HepG2 (cell line): ENCODE measurements at regions not wholly inside any gene's neighbourhood (a gene's known extent, or its start where the extent isn't known, plus 50 kb on each side); places are given as distances from the start of the nearest gene placed in this dataset.

Experiments
- ARID3A ChIP-seq: IDR thresholded peaks from 2 replicates; pipeline ENCODE4 v1.6.1; 2012; ENCODE audit warnings: low read depth, low read length, improper control_type of control experiment
- DZIP1 ChIP-seq: sonication (generic); formaldehyde crosslinking; IDR thresholded peaks from 2 replicates; pipeline ENCODE4 v1.5.0; 2020; ENCODE audit warnings: mild to moderate bottlenecking, missing genetic modification reagents
- FOXO1 ChIP-seq: sonication (generic); formaldehyde crosslinking; IDR thresholded peaks from 2 replicates; pipeline ENCODE4 v1.4.0; 2020; ENCODE audit warnings: missing genetic modification reagents
- FOXP1 ChIP-seq, 2 experiments: fragments of 450-650 bp in 1 of 2; IDR thresholded peaks; 2 replicates each; pipeline ENCODE4 v1.6.1; 2017 to 2018; ENCODE audit warnings: antibody characterized with exemption in 1 of 2
- KLF11 ChIP-seq: IDR thresholded peaks from 2 replicates; pipeline ENCODE4 v1.6.1; 2016; ENCODE audit warnings: missing compliant biosample characterization
- KLF13 ChIP-seq: sonication (generic); formaldehyde crosslinking; IDR thresholded peaks from 2 replicates; pipeline ENCODE4 v1.4.0; 2020; ENCODE audit warnings: mild to moderate bottlenecking, missing genetic modification reagents
- MNT ChIP-seq: fragments of 450-650 bp; IDR thresholded peaks from 2 replicates; pipeline ENCODE4 v1.6.1; 2016
- NCOR1 ChIP-seq: fragments of 200-600 bp; sonication (generic); IDR thresholded peaks from 2 replicates; pipeline ENCODE4 v1.7.0; 2017; ENCODE audit warnings: antibody characterized with exemption, low read length, borderline replicate concordance
- TIGD3 ChIP-seq: sonication (generic); formaldehyde crosslinking; IDR thresholded peaks from 2 replicates; pipeline ENCODE4 v1.5.1; 2020; ENCODE audit warnings: mild to moderate bottlenecking, missing genetic modification reagents, borderline replicate concordance
- WIZ ChIP-seq: sonication (generic); formaldehyde crosslinking; IDR thresholded peaks from 2 replicates; pipeline ENCODE4 v1.5.1; 2020; ENCODE audit warnings: mild to moderate bottlenecking, missing genetic modification reagents
- YY1 ChIP-seq: IDR thresholded peaks from 2 replicates; pipeline ENCODE4 v1.6.1; 2011; ENCODE audit warnings: low read length, low read depth, moderate library complexity, mild to moderate bottlenecking; ENCODE audit not compliant: insufficient read depth, insufficient replicate concordance
- ZNF430 ChIP-seq: sonication (generic); formaldehyde crosslinking; IDR thresholded peaks from 2 replicates; pipeline ENCODE4 v1.9.0; 2021; ENCODE audit warnings: mild to moderate bottlenecking, missing genetic modification reagents
- ZNF570 ChIP-seq: sonication (generic); formaldehyde crosslinking; IDR thresholded peaks from 2 replicates; pipeline ENCODE4 v1.4.0; 2020; ENCODE audit warnings: mild to moderate bottlenecking, missing genetic modification reagents, borderline replicate concordance
- ZNF605 ChIP-seq: sonication (generic); formaldehyde crosslinking; IDR thresholded peaks from 2 replicates; pipeline ENCODE4 v1.8.0; 2022; ENCODE audit warnings: mild to moderate bottlenecking, missing genetic modification reagents
- ZNF652 ChIP-seq: IDR thresholded peaks from 2 replicates; pipeline ENCODE4 v1.6.1; 2016; ENCODE audit warnings: low read depth, borderline replicate concordance
- ZNF841 ChIP-seq: sonication (generic); formaldehyde crosslinking; IDR thresholded peaks from 2 replicates; pipeline ENCODE4 v1.8.1; 2023; ENCODE audit warnings: missing genetic modification reagents, borderline replicate concordance

DNA sequence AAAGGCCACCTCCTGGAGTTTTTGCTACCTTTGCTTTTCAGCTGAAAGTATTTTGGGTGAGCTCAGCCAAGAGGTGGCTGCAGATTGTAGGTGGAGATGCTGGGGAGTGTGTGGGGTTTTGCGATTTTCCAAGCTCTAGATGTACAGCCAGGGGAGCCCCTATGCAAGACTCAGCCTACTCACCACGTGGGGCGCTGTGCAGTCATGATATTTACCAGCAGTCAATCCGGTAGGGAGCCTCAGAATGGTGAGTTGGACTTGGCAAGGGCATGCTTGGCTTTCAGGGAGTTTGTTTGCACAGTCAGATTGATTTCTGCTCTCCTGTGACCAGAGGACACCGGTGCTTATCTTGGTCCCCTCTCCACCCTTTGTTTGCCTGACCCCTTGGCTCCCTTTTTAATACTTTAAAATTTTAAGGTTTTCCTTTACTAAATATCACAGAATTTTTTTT lies 175.3 kb downstream of the UTP18 start (continued):
- TF ChIP-seq ZNF605 (CRISPR knock-in tag), result peak; percentile 72; the same call in 1 of the 2 replicates
- no peak for TF ChIP-seq DZIP1 (CRISPR knock-in tag)
- 0 out of 2 replicates have a peak, but pooled peaks have one; percentile 44 for TF ChIP-seq ZNF430 (CRISPR knock-in tag)
- TF ChIP-seq FOXO1 (CRISPR knock-in tag), result peak; percentile 79
- TF ChIP-seq KLF13 (CRISPR knock-in tag), result no peak
- peak; percentile 49; the same call in 1 of the 2 replicates for TF ChIP-seq MNT
- TF ChIP-seq FOXP1 (IDR thresholded peaks at IDR 0.05), result no peak
- TF ChIP-seq FOXP1 (CRISPR knock-in tag; IDR thresholded peaks at IDR 0.05), result peak; percentile 57; the same call in 1 of the 2 replicates
- TF ChIP-seq ZNF570 (CRISPR knock-in tag), result no peak
- TF ChIP-seq KLF11 (CRISPR knock-in tag), result 0 out of 2 replicates have a peak, but pooled peaks have one; percentile 46
- TF ChIP-seq ZNF652 (CRISPR knock-in tag), result peak; percentile 96
- TF ChIP-seq ZNF841 (CRISPR knock-in tag), result no peak
- peak; percentile 84; the same call in 1 of the 2 replicates for TF ChIP-seq WIZ (CRISPR knock-in tag)
- no peak for TF ChIP-seq TIGD3 (CRISPR knock-in tag)
- peak; percentile 71; the same call in 1 of the 2 replicates for TF ChIP-seq ARID3A
- no peak for TF ChIP-seq NCOR1
- TF ChIP-seq YY1, result peak; percentile 38
